HG02943 (cell line): ENCODE measurements at regions not wholly inside any gene's neighbourhood (a gene's known extent, or its start where the extent isn't known, plus 50 kb on each side); places are given as distances from the start of the nearest gene placed in this dataset.
"Not testable (repeated sequence)": the region's sequence is repeated elsewhere in the genome, so short reads cannot be mapped to it uniquely, and the experiment has no call there.

Source experiments
- ATAC-seq: cut with Tn5 transposase; IDR thresholded peaks from one replicate; pipeline ENCODE4 v1.9.1; 2021; ENCODE audit warnings: mild to moderate bottlenecking, low read depth, moderate library complexity; ENCODE audit not compliant: unreplicated experiment

DNA sequence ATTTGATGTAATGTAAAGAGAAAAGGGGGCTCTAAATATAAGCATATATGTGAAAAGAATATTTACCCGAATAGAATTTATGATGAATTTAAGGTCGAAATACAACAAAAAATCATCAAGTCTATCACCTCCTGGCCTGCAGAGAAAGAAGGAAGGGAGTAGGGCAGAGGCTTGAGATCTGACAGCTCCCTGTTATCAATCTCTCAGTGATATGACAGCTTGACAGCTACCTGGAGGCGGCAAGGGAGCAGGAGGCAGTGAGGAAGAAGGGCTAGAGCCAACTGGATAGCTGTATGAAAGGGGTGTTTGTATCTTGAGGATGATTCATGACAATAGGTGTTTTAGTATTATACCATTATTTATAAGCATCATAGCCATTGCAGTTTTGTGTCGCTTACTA, 299.8 kb upstream of the DNAJC19 start:
- ATAC-seq = no peak

- ATAC-seq = no peak
These were observed 298.6 kb upstream of the DNAJC19 start for GRCh38 chr3:181288145-181288544.

DNA sequence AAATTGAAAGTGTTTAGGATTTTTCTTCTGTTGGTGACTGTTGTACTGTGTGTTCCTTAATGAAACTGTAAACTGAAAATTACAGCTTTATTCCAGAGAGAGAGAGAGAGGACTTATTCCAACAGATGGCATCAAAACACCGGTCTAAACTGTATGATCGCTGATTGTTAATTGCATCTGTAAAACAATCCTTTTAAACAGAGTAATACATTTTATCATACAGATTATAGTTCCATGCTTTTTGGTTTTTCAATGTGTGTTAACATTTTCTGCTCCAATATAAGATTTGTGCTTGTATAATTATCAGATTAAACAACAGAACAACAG, 289.7 kb upstream of the DNAJC19 start:
- ATAC-seq = no peak

DNA sequence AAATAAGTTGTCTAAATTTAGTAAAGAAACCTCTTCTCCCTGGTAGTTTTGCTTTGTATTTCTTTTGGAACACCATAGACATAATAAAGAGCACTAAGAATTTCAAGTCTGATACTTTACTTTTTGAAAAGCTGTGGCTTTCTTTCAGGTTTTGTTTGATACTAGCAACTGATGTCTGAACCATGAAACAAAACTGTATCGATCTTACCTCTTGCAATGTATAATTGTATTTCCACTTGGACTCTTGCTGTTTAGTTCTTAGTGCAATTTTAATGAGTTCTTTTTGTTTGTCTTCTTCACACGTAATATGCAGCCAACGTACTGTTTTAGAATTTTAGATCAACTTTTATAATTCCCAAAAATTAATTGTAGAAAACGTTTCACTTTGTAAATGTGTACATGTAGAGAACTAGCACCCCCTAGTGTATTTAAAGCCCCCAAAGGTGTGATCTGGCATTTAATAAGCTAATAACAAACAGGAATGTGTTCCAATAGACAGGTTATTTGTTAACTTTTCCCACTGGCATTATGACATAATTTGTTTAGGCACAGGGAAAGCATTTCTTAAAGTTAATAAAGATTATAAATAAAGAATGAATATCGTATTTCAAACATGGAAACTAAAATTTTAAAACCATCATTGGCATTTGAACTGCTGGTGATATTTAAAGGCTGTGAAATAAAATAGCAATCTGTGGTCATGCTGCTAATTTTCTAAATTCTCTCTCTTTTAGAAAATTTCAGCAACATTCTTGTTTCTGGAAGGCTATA, 289.1 kb upstream of the DNAJC19 start:
- no peak for ATAC-seq

- ATAC-seq = no peak
These were observed 286.9 kb upstream of the DNAJC19 start for GRCh38 chr3:181276358-181276896.

DNA sequence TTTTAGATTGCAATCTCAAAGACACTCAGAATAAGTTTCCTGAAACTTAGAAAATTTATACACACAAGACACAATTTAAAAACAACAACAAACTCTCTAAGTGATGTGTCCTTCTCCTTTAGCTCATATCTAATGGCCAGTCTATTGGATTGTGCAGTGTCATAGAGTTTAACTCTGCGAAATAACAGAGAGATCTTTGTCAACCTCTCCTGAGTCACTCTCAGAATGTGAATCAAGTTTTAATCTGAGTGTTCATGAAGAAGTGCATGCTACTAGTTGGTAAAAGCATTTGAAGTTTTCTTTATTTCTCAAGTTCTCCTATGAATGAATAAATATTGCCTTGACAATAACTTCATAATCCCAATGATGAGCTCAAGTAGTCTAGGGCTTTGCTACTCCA, 284.5 kb upstream of the DNAJC19 start:
- ATAC-seq = no peak

- ATAC-seq = no peak
These were observed 277.8 kb upstream of the DNAJC19 start for GRCh38 chr3:181267312-181267711.

DNA sequence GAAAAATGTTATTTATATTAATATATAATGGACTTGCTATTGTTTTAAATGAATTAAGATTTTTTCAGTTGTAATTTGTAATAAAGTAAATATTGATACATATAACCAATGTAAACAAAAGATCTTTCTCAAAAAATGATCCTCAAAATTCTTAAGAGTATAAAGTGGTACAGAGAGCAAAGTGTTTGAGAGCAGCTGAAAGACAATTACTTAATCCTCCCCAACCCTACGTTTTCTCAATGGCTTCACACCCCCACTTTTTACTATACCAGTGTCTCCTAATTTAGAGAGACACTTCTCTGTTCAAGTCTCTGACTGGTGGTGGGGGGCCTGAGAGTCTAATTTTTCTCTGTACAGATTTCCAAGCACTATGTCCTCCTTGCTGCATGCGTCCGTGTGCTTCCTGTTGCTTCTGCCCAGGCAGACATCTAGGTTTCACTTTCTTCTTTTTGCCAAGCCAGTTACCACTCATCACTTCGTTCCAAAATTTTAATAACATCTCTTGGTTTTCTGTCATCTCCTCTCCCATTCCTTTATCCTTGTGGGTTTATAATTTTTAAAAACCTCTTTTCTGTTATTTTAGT, 276.3 kb upstream of the DNAJC19 start:
- ATAC-seq = peak; percentile 97

- no peak for ATAC-seq
These were observed 274.9 kb upstream of the DNAJC19 start for GRCh38 chr3:181264486-181264885.

GRCh38 chr3:181253796-181254195, 264.3 kb upstream of the DNAJC19 start:
- no peak for ATAC-seq

DNA sequence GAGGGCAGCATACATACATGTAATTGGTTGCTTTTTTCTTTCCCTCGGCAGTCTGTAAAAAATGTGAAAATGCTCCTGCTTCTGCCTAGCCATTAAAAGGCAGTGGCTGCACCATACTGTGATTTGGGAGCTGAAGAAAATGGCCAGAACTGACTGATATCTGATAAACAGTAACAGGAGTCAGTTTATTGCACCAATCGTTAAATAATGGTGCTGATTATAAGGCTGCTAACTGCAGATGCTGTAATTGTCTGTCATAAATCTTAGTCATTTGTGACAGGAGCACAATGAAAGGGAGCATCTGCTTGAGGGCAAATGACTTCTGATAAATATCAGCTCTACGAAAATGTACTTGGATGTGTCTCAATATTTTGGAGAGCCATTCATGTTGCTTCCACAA, 263.1 kb upstream of the DNAJC19 start:
- no peak for ATAC-seq

GRCh38 chr3:181250714-181251113, 261.2 kb upstream of the DNAJC19 start:
- no peak for ATAC-seq

DNA sequence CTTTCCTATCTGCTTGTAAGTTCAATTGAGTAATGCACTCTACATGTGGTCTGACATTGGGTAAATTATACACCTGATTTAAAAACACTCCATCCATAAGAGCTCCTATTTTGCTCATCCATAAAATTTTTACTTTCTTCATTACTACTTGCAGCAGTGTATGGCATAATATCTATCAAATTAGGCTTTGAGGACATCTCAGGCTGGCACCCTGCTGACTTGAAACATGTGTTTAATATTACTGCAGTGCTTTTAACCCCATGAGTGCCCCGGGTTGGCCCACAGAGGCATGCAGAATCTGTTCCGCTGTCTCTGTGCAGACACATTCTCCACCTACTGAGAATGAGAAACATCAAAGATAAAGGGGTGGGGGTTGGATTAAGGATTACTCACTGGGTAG, 249.9 kb upstream of the DNAJC19 start:
- no peak for ATAC-seq

GRCh38 chr3:181230258-181230657, 240.7 kb upstream of the DNAJC19 start:
- no peak for ATAC-seq

- no peak for ATAC-seq
These were observed 223.8 kb upstream of the DNAJC19 start for GRCh38 chr3:181213347-181213746.

- ATAC-seq = no peak
These were observed 222.7 kb upstream of the DNAJC19 start for GRCh38 chr3:181212271-181212670.

- no peak for ATAC-seq
These were observed 220.7 kb upstream of the DNAJC19 start for GRCh38 chr3:181210275-181210674.

GRCh38 chr3:181189556-181189955, 200.0 kb upstream of the DNAJC19 start:
- no peak for ATAC-seq

GRCh38 chr3:181183764-181184163, 194.2 kb upstream of the DNAJC19 start:
- ATAC-seq = no peak

GRCh38 chr3:181183057-181183456, 193.5 kb upstream of the DNAJC19 start:
- ATAC-seq = not testable (repeated sequence)

DNA sequence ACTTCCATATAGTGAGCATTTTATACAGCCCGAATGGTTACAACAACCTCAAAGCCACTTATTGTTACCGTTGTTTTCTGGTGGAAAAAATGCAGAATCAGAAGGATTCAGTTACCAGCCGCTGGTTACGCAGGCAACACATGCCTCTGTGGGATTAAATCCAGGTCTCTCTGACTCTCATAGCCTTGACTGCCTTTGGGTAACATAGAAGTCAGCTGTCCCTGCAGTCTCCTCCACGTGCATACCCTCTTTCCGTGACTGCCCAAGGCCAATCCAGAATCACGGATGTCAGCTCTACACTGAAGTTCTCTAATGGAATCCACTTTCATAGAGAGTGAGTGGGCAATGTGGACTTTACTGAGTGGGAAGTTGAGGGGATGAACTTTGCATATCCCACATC, 189.5 kb upstream of the DNAJC19 start:
- no peak for ATAC-seq

DNA sequence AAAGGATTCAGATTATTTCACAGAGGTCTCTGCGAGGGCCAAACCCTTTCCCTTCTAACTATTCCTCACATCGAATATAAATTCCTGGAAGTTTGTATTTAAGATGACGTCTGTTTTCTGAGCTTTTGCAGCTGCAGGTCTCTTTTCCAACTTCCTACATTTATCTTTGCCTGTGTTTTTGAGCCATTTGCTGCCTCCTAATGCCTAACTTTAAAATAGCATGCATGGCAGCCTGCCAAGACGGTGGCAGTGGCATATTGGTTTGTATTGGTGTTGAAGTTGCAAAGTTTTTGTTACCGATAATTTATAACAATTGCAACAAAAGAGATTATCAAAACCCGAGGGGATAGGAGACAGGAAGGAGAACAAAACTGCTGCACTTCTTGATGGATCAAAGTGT, 187.1 kb upstream of the DNAJC19 start:
- ATAC-seq = no peak
